DMS 273 (cell line): ENCODE measurements at regions not wholly inside any gene's neighbourhood (a gene's known extent, or its start where the extent isn't known, plus 50 kb on each side); places are given as distances from the start of the nearest gene placed in this dataset.

Source experiments
- DNase-seq: peaks from one replicate; lab custom pipeline; 2025; ENCODE audit not compliant: unreplicated experiment; lab: John Stamatoyannopoulos, UW

- no peak for DNase-seq
These were observed 190.6 kb upstream of the GRIK2 start for GRCh38 chr6:101202867-101203374.

DNA sequence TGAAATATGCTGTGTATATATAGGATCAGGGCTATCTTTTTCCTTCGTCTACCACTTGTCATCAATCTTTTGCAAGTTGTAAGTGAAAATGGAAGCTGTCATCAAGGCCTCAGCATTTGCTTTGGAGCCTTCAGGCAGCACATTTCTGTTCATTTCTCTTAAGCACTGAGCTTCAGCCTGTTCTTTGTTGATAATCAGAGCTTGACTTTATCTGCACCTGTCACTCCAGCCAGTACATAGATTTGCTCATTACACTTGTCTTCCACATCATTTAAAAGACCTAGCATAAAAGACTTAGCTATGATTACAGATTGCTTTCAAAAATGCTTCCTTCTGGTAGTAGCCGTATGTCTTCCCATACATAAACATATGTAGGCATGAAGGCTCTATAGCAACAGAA lies 189.8 kb upstream of the GRIK2 start:
- no peak for DNase-seq

DNA sequence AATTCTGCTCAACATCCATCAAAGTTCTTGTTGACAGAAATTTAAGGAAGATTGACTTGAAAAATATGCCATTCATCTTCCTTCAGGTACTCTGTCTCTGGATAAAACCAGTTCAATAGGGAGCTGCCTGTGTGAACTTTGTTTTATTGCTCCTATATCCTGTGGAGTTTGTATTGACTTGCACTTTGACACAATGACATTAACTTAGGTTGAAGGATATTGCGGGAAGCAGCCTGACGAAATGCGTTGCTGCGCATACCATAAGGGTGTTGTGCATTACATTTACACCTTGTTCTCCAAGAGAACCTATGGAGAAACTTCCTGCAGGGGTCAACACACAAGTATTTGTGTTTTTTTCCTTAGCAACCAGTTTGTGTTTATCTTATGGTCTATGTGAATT lies 185.4 kb upstream of the GRIK2 start:
- DNase-seq = no peak

DNA sequence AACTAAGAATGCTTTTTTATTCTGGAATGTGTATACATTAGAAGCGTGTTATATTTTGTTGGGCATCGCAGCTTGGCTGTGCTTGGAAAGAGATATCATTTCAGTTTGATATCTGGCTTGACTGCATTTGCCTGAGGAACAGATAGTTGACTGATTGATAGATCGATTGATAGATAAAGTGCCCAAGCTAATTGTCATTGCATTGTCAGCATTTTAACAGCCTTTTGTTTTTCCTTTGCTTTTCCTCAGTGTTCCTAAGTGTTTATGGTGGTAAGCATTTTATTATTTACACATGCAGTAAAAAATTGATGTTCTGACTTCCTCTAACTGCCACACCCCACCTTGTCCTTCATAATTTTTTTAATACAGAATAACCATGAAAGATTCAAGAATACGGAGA lies 180.9 kb upstream of the GRIK2 start:
- DNase-seq = no peak

DNA sequence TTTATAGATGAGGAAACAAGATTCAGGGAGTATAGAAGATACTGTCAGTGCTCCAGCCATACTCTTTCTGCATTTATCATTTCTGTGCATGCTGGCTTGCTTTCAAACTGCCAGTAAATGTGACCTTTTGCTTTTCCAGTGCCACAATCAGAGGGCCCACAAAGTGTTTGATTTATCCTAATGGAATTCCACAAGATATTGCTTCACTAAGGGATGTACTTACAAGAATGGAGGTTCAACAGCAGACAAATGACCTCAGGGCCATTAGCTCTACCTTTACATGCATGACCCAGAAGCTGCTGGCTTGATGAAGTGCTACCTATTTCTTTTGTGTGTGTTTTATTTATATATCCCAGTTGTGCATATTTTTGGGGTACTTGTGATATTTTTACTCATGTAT lies 171.5 kb upstream of the GRIK2 start:
- DNase-seq = no peak

GRCh38 chr6:101224751-101225150 lies 168.8 kb upstream of the GRIK2 start:
- DNase-seq = no peak

GRCh38 chr6:101226677-101227135 lies 166.8 kb upstream of the GRIK2 start:
- DNase-seq = peak; percentile 75

GRCh38 chr6:101230866-101231265 lies 162.6 kb upstream of the GRIK2 start:
- no peak for DNase-seq

DNA sequence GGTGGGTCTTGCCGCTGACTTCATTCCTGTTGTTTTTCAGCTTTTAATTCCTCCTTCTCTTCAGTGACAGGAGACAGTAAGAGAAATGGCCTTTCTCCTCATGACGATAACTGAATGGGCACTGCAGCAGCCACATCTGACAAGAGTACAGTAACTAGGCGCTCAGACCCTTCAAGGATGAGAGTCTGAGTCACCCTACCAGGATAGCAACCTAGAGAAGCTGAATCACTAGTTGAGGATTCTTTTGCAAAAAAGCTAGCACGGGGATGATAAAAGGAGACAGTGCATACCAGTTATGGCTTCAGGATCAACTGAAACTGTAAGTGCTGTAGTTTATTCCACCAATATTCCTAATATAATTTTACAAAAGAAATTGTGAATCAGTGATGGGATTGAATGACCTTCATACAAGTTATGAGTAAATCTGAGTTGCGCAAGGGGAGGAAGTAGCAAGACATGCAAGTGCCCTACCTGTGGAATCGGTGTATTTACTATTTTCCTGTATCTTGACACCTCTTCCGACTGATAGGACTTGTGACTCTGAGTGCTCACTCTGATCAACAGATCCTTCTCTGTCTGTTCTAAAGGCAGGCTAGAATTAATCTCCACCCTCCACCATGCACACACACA lies 161.8 kb upstream of the GRIK2 start:
- DNase-seq = no peak

GRCh38 chr6:101232961-101233360 lies 160.5 kb upstream of the GRIK2 start:
- DNase-seq = peak; percentile 71

- DNase-seq = no peak
These were observed 156.8 kb upstream of the GRIK2 start for GRCh38 chr6:101236709-101237108.

DNA sequence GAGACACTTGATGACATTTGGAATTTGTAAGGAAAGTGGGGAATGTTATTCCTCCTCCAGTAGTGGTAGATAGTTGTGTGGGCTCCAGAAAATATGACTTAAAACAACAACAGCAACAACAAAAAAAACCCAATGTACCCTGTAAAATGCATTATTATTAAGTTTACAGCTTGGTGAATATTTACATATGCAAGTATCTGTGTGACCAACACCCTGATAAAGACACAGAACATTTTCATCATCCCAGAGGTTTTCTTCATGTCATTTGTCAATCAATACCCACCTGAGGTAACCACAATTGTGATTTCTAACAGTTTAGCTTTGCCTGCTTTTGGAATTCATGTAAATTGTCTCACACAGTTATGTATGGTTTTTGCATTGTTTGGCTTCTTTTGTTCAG lies 152.1 kb upstream of the GRIK2 start:
- DNase-seq = no peak

- DNase-seq = no peak
These were observed 144.0 kb upstream of the GRIK2 start for GRCh38 chr6:101249470-101249869.

DNA sequence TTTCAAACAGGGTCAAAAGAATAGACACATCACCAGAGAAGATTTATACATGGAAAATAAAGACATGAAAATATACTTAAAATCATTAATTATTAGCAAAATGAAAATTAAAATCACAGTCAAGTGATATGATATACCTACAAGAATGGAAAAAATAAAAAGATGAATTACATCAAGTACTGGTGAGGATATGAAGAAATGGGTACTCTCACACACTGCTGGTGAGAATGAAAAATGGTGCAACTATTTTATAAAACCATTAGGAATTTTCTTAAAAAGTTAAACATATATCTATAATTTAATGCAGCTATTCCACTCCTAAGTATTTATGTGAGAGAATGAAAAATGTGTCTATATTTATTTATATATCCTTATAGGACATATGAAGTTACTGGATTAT lies 136.3 kb upstream of the GRIK2 start:
- no peak for DNase-seq

- DNase-seq = no peak
These were observed 134.0 kb upstream of the GRIK2 start for GRCh38 chr6:101259505-101259904.

- DNase-seq = no peak
These were observed 129.9 kb upstream of the GRIK2 start for GRCh38 chr6:101263596-101263995.

- no peak for DNase-seq
These were observed 127.4 kb upstream of the GRIK2 start for GRCh38 chr6:101266063-101266462.

- no peak for DNase-seq
These were observed 125.0 kb upstream of the GRIK2 start for GRCh38 chr6:101268541-101268940.

DNA sequence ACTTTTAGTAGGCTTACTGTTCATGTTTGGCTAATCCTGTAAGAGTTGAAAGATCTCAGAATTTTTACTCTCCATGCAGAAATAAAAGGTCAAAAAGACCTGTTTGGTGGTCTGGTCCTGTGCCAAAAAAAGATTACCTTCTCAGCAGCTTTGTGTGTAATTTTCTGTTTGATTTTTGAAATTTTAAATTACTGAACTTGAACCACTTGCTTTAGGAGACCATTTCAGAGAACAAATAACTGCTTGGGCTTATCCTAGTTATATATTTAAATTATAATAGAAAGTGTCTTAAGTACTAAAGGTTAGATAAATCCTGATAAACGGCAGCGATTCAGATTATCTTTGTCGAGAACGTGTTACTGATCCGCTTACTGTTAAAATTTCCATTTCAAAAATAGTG lies 118.3 kb upstream of the GRIK2 start:
- no peak for DNase-seq

DNA sequence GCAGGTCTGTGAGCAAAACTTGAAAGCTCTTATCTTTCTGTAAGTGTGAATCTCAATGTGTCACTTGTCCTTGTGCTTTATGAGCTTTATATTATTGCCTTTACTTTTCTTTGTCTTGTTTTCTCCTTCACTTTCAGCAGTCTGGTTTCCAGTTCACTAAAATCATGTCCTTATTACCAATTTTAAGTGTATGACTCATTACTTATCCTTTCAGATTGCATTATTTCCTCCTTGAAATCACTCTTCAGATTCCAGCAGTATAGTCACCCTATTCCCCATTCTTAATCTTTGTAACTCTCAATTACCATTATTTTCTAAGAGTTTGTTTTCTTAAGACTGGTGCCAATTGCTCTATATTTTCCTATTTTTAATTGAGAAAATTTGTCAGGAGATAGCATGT lies 117.4 kb upstream of the GRIK2 start:
- DNase-seq = no peak

GRCh38 chr6:101279410-101279809 lies 114.1 kb upstream of the GRIK2 start:
- no peak for DNase-seq

- no peak for DNase-seq
These were observed 112.2 kb upstream of the GRIK2 start for GRCh38 chr6:101281266-101281665.

- no peak for DNase-seq
These were observed 109.4 kb upstream of the GRIK2 start for GRCh38 chr6:101284131-101284530.
